Activated CD4-positive, alpha-beta T cell treated with anti-CD3 and anti-CD28 coated beads, Interleukin-2, amount 50 U/mL, for 4 hours (primary cell): ENCODE measurements at regions not wholly inside any gene's neighbourhood (a gene's known extent, or its start where the extent isn't known, plus 50 kb on each side); places are given as distances from the start of the nearest gene placed in this dataset.
"Not testable (repeated sequence)": the region's sequence is repeated elsewhere in the genome, so short reads cannot be mapped to it uniquely, and the experiment has no call there.

Experiments
- DNase-seq, 2 experiments: peaks; one replicate each; pipeline ENCODE4 v3.0.0-alpha.2; 2020

GRCh38 chr2:72028996-72029395 is 118.7 kb downstream of the CYP26B1 start:
- DNase-seq, result no peak

GRCh38 chr2:72028351-72028995 is 119.2 kb downstream of the CYP26B1 start:
- no peak for DNase-seq

- DNase-seq, result no peak
These were observed 120.1 kb downstream of the CYP26B1 start for GRCh38 chr2:72027426-72028161.

GRCh38 chr2:72026819-72027425 is 120.7 kb downstream of the CYP26B1 start:
- no peak for DNase-seq

- DNase-seq, result no peak
These were observed 123.0 kb downstream of the CYP26B1 start for GRCh38 chr2:72024451-72025175.

- DNase-seq, result no peak
These were observed 123.8 kb downstream of the CYP26B1 start for GRCh38 chr2:72023678-72024390.

- not testable (repeated sequence) for DNase-seq
These were observed 126.3 kb downstream of the CYP26B1 start for GRCh38 chr2:72021371-72021770.

GRCh38 chr2:72015266-72015665 is 132.4 kb downstream of the CYP26B1 start:
- DNase-seq, result no peak

GRCh38 chr2:72014831-72015230 is 132.8 kb downstream of the CYP26B1 start:
- no peak for DNase-seq

GRCh38 chr2:72013726-72014125 is 133.9 kb downstream of the CYP26B1 start:
- no peak for DNase-seq

GRCh38 chr2:72012886-72013574 is 134.6 kb downstream of the CYP26B1 start:
- DNase-seq, result no peak

GRCh38 chr2:72011791-72012190 is 135.9 kb downstream of the CYP26B1 start:
- DNase-seq, result no peak

- DNase-seq, result no peak
These were observed 136.3 kb downstream of the CYP26B1 start for GRCh38 chr2:72011370-72011689.

GRCh38 chr2:72010647-72011369 is 136.9 kb downstream of the CYP26B1 start:
- no peak for DNase-seq

- DNase-seq, result no peak
These were observed 139.1 kb downstream of the CYP26B1 start for GRCh38 chr2:72008608-72009007.

GRCh38 chr2:72007402-72007801 is 140.3 kb downstream of the CYP26B1 start:
- no peak for DNase-seq

- DNase-seq, result no peak
These were observed 141.4 kb downstream of the CYP26B1 start for GRCh38 chr2:72006188-72006736.

GRCh38 chr2:72004976-72005375 is 142.7 kb downstream of the CYP26B1 start:
- no peak for DNase-seq

GRCh38 chr2:72004201-72004915 is 143.3 kb downstream of the CYP26B1 start:
- no peak for DNase-seq

- no peak for DNase-seq
These were observed 143.9 kb downstream of the CYP26B1 start for GRCh38 chr2:72003796-72004195.

GRCh38 chr2:72003124-72003523 is 144.5 kb downstream of the CYP26B1 start:
- DNase-seq, result no peak
